ENCODE measurements at regions not wholly inside any gene's neighbourhood (a gene's known extent, or its start where the extent isn't known, plus 50 kb on each side); places are given as distances from the start of the nearest gene placed in this dataset.
"Not testable (repeated sequence)": the region's sequence is repeated elsewhere in the genome, so short reads cannot be mapped to it uniquely, and the experiment has no call there.

DNA sequence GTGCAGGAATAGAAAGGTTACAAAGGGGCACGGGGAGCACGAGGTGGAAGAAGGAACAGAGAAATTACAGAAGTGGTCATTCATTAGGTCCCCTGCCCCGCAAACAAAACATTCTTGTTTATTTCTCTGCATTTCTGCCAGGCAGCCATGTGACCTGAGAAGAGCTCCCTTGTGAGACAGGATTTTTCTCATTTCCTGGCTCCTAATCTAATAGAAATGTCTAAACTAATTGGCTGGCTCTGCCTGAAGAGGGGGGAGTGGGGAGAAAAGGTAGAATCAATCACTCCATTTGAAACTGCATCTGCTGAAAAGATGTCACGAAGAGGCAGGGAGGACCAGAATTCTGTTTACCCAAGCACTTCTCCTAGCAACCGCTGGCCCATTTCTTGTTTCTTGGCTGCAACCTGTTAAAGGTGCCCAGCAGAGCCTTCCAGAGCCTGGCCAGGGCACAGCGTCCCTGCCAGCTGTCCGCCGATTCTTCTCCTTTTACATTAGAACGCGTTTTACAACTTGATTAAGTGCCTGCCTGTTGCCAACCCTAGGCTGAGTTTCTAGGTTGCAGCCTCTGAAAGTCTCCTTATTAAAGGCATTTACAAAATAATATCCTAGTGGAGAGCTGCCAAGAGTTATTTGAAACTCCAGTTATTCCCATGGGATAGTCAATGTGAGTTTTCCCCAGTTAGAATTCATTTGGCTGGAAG is 1227.6 kb downstream of the TYW1 start:
- no peak overlapping the region for H3K4me3 ChIP-seq (ENCODE audit: low read length)
- H4K20me1 ChIP-seq (ENCODE audit: control insufficient read depth, insufficient read depth, low read depth, low read length) = no peaks in the 10 kb centered on the region
- H3K4me2 ChIP-seq (ENCODE audit: low read length) = no peak overlapping the region
- H3K9me3 ChIP-seq (ENCODE audit: control insufficient read depth, insufficient read depth, low read length) = 0 out of 2 replicates have a peak, but pooled peaks cover 3% of the 10 kb centered on the region
- no peaks in the 10 kb centered on the region for H3F3A ChIP-seq (ENCODE audit: control insufficient read depth, insufficient read depth)
- TF ChIP-seq EZH2phosphoT487 (IDR thresholded peaks at IDR 0.05; ENCODE audit: borderline replicate concordance, low read length) = no peak
- TF ChIP-seq, protein P1, sequence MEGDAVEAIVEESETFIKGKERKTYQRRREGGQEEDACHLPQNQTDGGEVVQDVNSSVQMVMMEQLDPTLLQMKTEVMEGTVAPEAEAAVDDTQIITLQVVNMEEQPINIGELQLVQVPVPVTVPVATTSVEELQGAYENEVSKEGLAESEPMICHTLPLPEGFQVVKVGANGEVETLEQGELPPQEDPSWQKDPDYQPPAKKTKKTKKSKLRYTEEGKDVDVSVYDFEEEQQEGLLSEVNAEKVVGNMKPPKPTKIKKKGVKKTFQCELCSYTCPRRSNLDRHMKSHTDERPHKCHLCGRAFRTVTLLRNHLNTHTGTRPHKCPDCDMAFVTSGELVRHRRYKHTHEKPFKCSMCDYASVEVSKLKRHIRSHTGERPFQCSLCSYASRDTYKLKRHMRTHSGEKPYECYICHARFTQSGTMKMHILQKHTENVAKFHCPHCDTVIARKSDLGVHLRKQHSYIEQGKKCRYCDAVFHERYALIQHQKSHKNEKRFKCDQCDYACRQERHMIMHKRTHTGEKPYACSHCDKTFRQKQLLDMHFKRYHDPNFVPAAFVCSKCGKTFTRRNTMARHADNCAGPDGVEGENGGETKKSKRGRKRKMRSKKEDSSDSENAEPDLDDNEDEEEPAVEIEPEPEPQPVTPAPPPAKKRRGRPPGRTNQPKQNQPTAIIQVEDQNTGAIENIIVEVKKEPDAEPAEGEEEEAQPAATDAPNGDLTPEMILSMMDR (IDR thresholded peaks at IDR 0.05; ENCODE audit: low read depth, low read length, poor library complexity, severe bottlenecking) = no peak
- no peaks in the 10 kb centered on the region for H3K9me2 ChIP-seq (replicated peaks; ENCODE audit: control insufficient read depth, low read length)
- no peaks in the 10 kb centered on the region for H3K36me3 ChIP-seq (ENCODE audit: control insufficient read depth, low read length)
- H3K27me3 ChIP-seq (ENCODE audit: control insufficient read depth, low read length) = no peaks in the 10 kb centered on the region
- H3K79me2 ChIP-seq (ENCODE audit: control insufficient read depth, low read length) = no peaks in the 10 kb centered on the region
- no peak overlapping the region for H3K27ac ChIP-seq (ENCODE audit: low read depth, low read length)
- no peaks in the 10 kb centered on the region for H3K4me1 ChIP-seq (ENCODE audit: control insufficient read depth, low read length)

DNA sequence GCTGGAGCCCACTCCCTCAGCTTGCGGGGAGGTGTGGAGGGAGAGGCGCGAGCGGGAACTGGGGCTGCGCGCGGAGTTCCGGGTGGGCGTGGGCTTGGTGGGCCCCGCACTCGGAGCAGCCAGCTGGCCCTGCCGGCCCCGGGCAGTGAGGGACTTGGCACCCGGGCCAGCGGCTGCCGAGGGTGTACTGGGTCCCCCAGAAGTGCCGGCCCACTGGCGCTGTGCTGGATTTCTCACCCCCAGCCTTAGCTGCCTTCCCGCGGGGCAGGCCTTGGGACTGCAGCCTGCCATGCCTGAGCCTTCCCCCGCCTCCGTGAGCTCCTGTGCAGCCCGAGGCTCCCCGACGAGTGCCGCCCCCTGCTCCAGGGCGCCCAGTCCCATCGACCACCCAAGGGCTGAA is 1234.4 kb downstream of the TYW1 start:
- not testable (repeated sequence) for H3K79me2 ChIP-seq (ENCODE audit: control insufficient read depth, low read length); H3K4me3 ChIP-seq (ENCODE audit: low read length); H3K36me3 ChIP-seq (ENCODE audit: control insufficient read depth, low read length); H3K4me1 ChIP-seq (ENCODE audit: control insufficient read depth, low read length); H3K9me2 ChIP-seq (replicated peaks; ENCODE audit: control insufficient read depth, low read length); H4K20me1 ChIP-seq (ENCODE audit: control insufficient read depth, insufficient read depth, low read depth, low read length); H3K9me3 ChIP-seq (ENCODE audit: control insufficient read depth, insufficient read depth, low read length); H3K27me3 ChIP-seq (ENCODE audit: control insufficient read depth, low read length); H3K27ac ChIP-seq (ENCODE audit: low read depth, low read length); H3F3A ChIP-seq (ENCODE audit: control insufficient read depth, insufficient read depth); H3K4me2 ChIP-seq (ENCODE audit: low read length)

DNA sequence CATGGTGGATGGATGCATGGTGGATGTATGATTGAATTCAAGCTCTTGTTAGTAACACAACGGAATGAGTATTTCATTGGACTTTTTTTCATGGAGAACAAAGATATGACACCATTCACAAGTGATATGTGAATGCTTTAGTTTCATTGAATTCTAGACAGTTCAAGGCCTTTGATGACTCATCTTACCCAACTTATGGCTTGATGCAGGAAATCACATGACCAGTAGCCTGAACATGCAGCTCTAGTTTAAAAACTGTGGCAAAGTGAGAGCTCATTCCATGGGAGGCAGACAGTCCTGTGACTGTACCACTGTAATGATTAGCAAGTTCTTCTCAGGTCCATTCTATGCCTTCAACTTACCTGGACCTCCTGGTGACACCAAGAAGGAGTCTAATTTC is 1239.3 kb downstream of the TYW1 start:
- no peak overlapping the region for H3K27ac ChIP-seq (ENCODE audit: low read depth, low read length)
- peaks cover 6% of the 10 kb centered on the region; the same call in 1 of the 2 replicates for H3K9me3 ChIP-seq (ENCODE audit: control insufficient read depth, insufficient read depth, low read length)
- H3F3A ChIP-seq (ENCODE audit: control insufficient read depth, insufficient read depth) = no peaks in the 10 kb centered on the region
- H3K79me2 ChIP-seq (ENCODE audit: control insufficient read depth, low read length) = no peaks in the 10 kb centered on the region
- no peaks in the 10 kb centered on the region for H4K20me1 ChIP-seq (ENCODE audit: control insufficient read depth, insufficient read depth, low read depth, low read length)
- no peak for TF ChIP-seq EZH2phosphoT487 (IDR thresholded peaks at IDR 0.05; ENCODE audit: borderline replicate concordance, low read length)
- TF ChIP-seq, protein P1 (IDR thresholded peaks at IDR 0.05; ENCODE audit: low read depth, low read length, poor library complexity, severe bottlenecking) = no peak
- H3K9me2 ChIP-seq (replicated peaks; ENCODE audit: control insufficient read depth, low read length) = no peaks in the 10 kb centered on the region
- no peaks in the 10 kb centered on the region for H3K27me3 ChIP-seq (ENCODE audit: control insufficient read depth, low read length)
- H3K4me3 ChIP-seq (ENCODE audit: low read length) = no peak overlapping the region
- no peaks in the 10 kb centered on the region for H3K4me1 ChIP-seq (ENCODE audit: control insufficient read depth, low read length)
- H3K36me3 ChIP-seq (ENCODE audit: control insufficient read depth, low read length) = no peaks in the 10 kb centered on the region
- H3K4me2 ChIP-seq (ENCODE audit: low read length) = no peak overlapping the region

DNA sequence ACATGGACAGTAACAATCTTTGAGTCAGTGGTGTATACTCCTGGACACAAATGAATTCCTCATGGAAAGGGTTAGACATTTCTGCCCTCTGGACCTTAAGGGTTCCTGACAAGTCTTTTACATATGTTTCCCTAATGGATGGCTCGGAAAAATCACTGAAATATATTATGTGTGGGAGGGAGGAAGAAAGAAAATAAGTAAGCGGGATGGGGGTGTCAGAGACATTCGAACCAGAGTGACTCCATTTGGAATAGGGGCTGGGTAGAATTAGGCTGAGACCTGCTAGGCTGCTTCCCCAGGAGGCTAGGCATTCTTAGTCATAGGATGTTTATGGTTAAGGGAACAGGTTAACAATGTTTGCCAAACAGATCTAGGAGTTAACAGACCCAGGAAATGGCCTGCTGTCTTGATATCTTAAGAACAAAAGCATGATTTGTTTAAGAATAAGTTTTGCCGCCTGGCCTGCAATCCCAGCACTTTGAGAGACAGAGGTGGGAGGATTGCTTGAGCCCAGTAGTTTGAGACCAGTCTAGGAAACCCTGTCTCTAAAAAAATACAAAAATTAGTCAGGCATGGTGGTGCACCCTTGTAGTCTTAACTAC is 1241.7 kb downstream of the TYW1 start:
- H3K27ac ChIP-seq (ENCODE audit: low read depth, low read length) = no peak overlapping the region

More for the DNA sequence above, 1241.7 kb downstream of the TYW1 start:
- Histone ChIP-seq H3F3A (ENCODE audit: control insufficient read depth, insufficient read depth) (no peaks in the 10 kb centered on the region), H3K36me3 (ENCODE audit: control insufficient read depth, low read length) (no peaks in the 10 kb centered on the region), H3K79me2 (ENCODE audit: control insufficient read depth, low read length) (no peaks in the 10 kb centered on the region), H3K4me3 (ENCODE audit: low read length) (no peak overlapping the region), H4K20me1 (ENCODE audit: control insufficient read depth, insufficient read depth, low read depth, low read length) (no peaks in the 10 kb centered on the region), H3K4me1 (ENCODE audit: control insufficient read depth, low read length) (no peaks in the 10 kb centered on the region), H3K4me2 (ENCODE audit: low read length) (no peak overlapping the region), H3K9me2 (replicated peaks; ENCODE audit: control insufficient read depth, low read length) (no peaks in the 10 kb centered on the region), H3K27me3 (ENCODE audit: control insufficient read depth, low read length) (no peaks in the 10 kb centered on the region), H3K9me3 (ENCODE audit: control insufficient read depth, insufficient read depth, low read length) (peaks cover 10% of the 10 kb centered on the region; the same call in 1 of the 2 replicates)
- TF ChIP-seq, protein P1 (IDR thresholded peaks at IDR 0.05; ENCODE audit: low read depth, low read length, poor library complexity, severe bottlenecking) = no peak
- TF ChIP-seq EZH2phosphoT487 (IDR thresholded peaks at IDR 0.05; ENCODE audit: borderline replicate concordance, low read length) = no peak

Measured in DOHH2 (cell line).